ENCODE measurements at regions not wholly inside any gene's neighbourhood (a gene's known extent, or its start where the extent isn't known, plus 50 kb on each side); places are given as distances from the start of the nearest gene placed in this dataset.

DNA sequence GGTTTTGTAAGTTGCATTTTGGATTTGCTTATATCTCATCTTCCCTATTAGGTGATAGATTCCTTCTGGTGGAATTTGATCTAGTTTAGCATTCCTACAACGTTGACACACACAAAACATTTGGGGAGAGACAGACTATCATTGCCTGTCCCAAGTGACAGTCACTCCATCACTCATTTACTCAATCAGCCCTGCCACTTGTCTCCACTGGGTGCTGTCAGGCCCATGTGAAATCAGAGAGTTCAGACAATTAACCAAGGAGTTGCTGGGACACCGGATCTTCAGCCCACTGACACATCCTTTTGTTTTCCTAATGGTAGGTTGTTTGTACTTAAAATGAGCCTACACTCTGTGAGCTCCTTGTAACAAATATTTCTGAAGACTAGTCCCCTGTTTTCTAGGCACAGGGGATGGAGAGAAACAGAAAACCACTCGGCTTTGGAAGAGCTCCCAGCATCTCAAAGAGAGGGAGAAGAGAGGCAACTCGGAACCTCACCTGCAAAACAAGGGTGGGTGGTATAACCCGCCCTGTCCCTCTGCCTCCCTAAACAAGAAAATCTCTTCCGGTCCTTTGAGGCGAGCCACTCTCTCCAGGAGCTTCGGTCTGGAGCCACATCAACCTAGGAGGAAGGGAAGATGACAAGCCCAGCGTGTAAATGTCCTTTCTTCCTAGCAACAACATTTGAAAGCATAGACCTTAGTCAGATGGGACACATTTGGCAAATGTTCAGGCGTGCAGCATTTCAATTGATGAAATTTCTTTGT is 440.9 kb upstream of the KLF12 start:
- no peaks in the 10 kb centered on the region for H3K79me2 ChIP-seq (ENCODE audit: control insufficient read depth, insufficient read depth, low read length)
- no peaks in the 10 kb centered on the region for H3K27me3 ChIP-seq (ENCODE audit: control insufficient read depth, extremely low read depth, insufficient read depth, low read length)
- H3K27ac ChIP-seq (ENCODE audit: control insufficient read depth, insufficient read depth, low read length): no peak overlapping the region
- FAIRE-seq (no peak), DNase-seq (ENCODE audit: low read depth, low spot score) (no peak)
- H3K4me3 ChIP-seq (ENCODE audit: control insufficient read depth in 2 of 3, extremely low read depth in 1 of 3, insufficient read depth in 2 of 3, low read depth in 1 of 3, low read length in 3 of 3): peak overlapping the region in 2 of 3 experiments; percentile 49 to 58
- TF ChIP-seq, protein P1, sequence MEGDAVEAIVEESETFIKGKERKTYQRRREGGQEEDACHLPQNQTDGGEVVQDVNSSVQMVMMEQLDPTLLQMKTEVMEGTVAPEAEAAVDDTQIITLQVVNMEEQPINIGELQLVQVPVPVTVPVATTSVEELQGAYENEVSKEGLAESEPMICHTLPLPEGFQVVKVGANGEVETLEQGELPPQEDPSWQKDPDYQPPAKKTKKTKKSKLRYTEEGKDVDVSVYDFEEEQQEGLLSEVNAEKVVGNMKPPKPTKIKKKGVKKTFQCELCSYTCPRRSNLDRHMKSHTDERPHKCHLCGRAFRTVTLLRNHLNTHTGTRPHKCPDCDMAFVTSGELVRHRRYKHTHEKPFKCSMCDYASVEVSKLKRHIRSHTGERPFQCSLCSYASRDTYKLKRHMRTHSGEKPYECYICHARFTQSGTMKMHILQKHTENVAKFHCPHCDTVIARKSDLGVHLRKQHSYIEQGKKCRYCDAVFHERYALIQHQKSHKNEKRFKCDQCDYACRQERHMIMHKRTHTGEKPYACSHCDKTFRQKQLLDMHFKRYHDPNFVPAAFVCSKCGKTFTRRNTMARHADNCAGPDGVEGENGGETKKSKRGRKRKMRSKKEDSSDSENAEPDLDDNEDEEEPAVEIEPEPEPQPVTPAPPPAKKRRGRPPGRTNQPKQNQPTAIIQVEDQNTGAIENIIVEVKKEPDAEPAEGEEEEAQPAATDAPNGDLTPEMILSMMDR (optimal IDR thresholded peaks at IDR 0.05 in 1 of 3, IDR thresholded peaks at IDR 0.05 in 1 of 3, conservative IDR thresholded peaks at IDR 0.05 in 1 of 3; ENCODE audit: extremely low read depth in 1 of 3, insufficient read depth in 2 of 3, low read length in 3 of 3): no peak
- TF ChIP-seq EZH2 (IDR thresholded peaks at IDR 0.05; ENCODE audit: low read length): no peak
- H3K36me3 ChIP-seq (ENCODE audit: control insufficient read depth in 2 of 2, extremely low read depth in 1 of 2, insufficient read depth in 2 of 2, low read length in 2 of 2): no peaks in the 10 kb centered on the region
- no peaks in the 10 kb centered on the region for H3K9me1 ChIP-seq (ENCODE audit: control insufficient read depth, extremely low read depth, insufficient read depth, low read length)
- H3K4me1 ChIP-seq (ENCODE audit: control insufficient read depth, extremely low read depth, insufficient read depth, low read length): peaks cover 14% of the 10 kb centered on the region
- dilution Hi-C loops (cut with MboI; ENCODE audit: extremely low pct_ligation_motif_present, low sequenced_read_pairs): no loop called here
- peak overlapping the region; percentile 59 for H2AFZ ChIP-seq (ENCODE audit: control insufficient read depth, low read length)
- peak overlapping the region; percentile 20 for H3K9ac ChIP-seq (ENCODE audit: control insufficient read depth, extremely low read depth, insufficient read depth, low read length)
- H4K20me1 ChIP-seq (ENCODE audit: control insufficient read depth, extremely low read depth, insufficient read depth, low read length): no peaks in the 10 kb centered on the region
- peak overlapping the region; percentile 78 for H3K4me2 ChIP-seq (ENCODE audit: control insufficient read depth, extremely low read depth, insufficient read depth, low read depth, low read length)
- H3K9me3 ChIP-seq (ENCODE audit: control insufficient read depth, low read depth, low read length): no peaks in the 10 kb centered on the region

DNA sequence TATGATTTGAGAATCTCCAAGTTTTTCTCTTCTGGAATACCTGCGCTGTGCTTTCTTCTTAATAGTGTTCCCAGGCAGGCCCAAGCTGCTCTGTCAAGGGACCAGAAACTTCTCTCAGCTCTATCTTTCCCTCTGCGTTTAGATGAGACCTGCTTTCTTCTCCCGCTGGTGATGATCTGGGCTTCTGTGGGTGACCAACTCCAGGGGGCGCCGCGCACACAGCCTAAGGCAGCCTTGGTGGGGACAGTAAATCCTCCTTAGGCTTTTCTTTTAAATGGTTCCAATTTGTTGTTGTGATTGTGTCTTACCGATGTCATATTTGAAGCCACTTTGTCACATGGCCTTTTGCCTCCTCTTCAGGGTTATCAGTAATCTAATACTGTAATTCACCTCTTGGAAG is 439.4 kb upstream of the KLF12 start:
- Histone ChIP-seq H3K4me2 (ENCODE audit: control insufficient read depth, extremely low read depth, insufficient read depth, low read depth, low read length) (no peak overlapping the region), H3K79me2 (ENCODE audit: control insufficient read depth, insufficient read depth, low read length) (no peaks in the 10 kb centered on the region), H3K4me1 (ENCODE audit: control insufficient read depth, extremely low read depth, insufficient read depth, low read length) (peaks cover 17% of the 10 kb centered on the region), H4K20me1 (ENCODE audit: control insufficient read depth, extremely low read depth, insufficient read depth, low read length) (no peaks in the 10 kb centered on the region), H3K9ac (ENCODE audit: control insufficient read depth, extremely low read depth, insufficient read depth, low read length) (no peak overlapping the region), H3K9me3 (ENCODE audit: control insufficient read depth, low read depth, low read length) (no peaks in the 10 kb centered on the region), H3K27ac (ENCODE audit: control insufficient read depth, insufficient read depth, low read length) (no peak overlapping the region), H3K27me3 (ENCODE audit: control insufficient read depth, extremely low read depth, insufficient read depth, low read length) (no peaks in the 10 kb centered on the region), H3K9me1 (ENCODE audit: control insufficient read depth, extremely low read depth, insufficient read depth, low read length) (no peaks in the 10 kb centered on the region), H3K36me3 (ENCODE audit: control insufficient read depth in 2 of 2, extremely low read depth in 1 of 2, insufficient read depth in 2 of 2, low read length in 2 of 2) (no peaks in the 10 kb centered on the region), H3K4me3 (ENCODE audit: control insufficient read depth in 2 of 3, extremely low read depth in 1 of 3, insufficient read depth in 2 of 3, low read depth in 1 of 3, low read length in 3 of 3) (no peak overlapping the region), H2AFZ (ENCODE audit: control insufficient read depth, low read length) (no peak overlapping the region)
- dilution Hi-C loops (cut with MboI; ENCODE audit: extremely low pct_ligation_motif_present, low sequenced_read_pairs): no loop called here
- FAIRE-seq (no peak), DNase-seq (ENCODE audit: low read depth, low spot score) (no peak)
- no peak for TF ChIP-seq EZH2 (IDR thresholded peaks at IDR 0.05; ENCODE audit: low read length)
- TF ChIP-seq, protein P1 (optimal IDR thresholded peaks at IDR 0.05 in 1 of 3, IDR thresholded peaks at IDR 0.05 in 1 of 3, conservative IDR thresholded peaks at IDR 0.05 in 1 of 3; ENCODE audit: extremely low read depth in 1 of 3, insufficient read depth in 2 of 3, low read length in 3 of 3): peak in 2 of 3 experiments; percentile 16 to 23
